OCI-LY7 (cell line): ENCODE measurements at regions not wholly inside any gene's neighbourhood (a gene's known extent, or its start where the extent isn't known, plus 50 kb on each side); places are given as distances from the start of the nearest gene placed in this dataset.
A peak's percentile ranks its signal among the peaks of the same experiment; 100 is the strongest.

Experiments
- BruUV-seq: library from RNA; stranded (reverse); fragments of 400-500 nt; replicated peaks from 2 replicates; lab custom pipeline; 2021; lab: Mats Ljungman, UMichigan
- CTCF ChIA-PET: fragments of 300-600 bp; sonication (Branson Sonifier 250); formaldehyde crosslinking; loops from one replicate; lab custom pipeline; 2022; ENCODE audit warnings: antibody characterized with exemption; ENCODE audit not compliant: unreplicated experiment; lab: Charles Lee
- POLR2A ChIA-PET: fragments of 300-600 bp; sonication (Branson Sonifier 250); formaldehyde crosslinking; loops from one replicate; lab custom pipeline; 2022; ENCODE audit warnings: antibody characterized with exemption; lab: Charles Lee
- DNase-seq: peaks from one replicate; pipeline ENCODE4 v3.0.0-alpha.2; 2015; ENCODE audit warnings: low spot score
- H2AFZ ChIP-seq: fragments of 200-600 bp; sonication (generic), shearing (Covaris generic); 2 replicates; pipeline ENCODE4 v1.6.1; 2014; ENCODE audit warnings: mild to moderate bottlenecking, antibody characterized with exemption, low read length, moderate library complexity
- H3K27ac ChIP-seq: fragments of 200-600 bp; sonication (generic); 2 replicates; pipeline ENCODE4 v1.5.1; 2014; ENCODE audit warnings: mixed run types, low read depth, mild to moderate bottlenecking, moderate library complexity, low read length, inconsistent platforms; ENCODE audit not compliant: poor library complexity, severe bottlenecking
- H3K36me3 ChIP-seq: fragments of 200-600 bp; sonication (generic); 2 replicates; pipeline ENCODE4 v1.6.1; 2014; ENCODE audit warnings: mild to moderate bottlenecking, antibody characterized with exemption, low read length, moderate library complexity, mixed read lengths; ENCODE audit not compliant: insufficient read depth
- H3K4me1 ChIP-seq: fragments of 200-600 bp; sonication (generic); 2 replicates; pipeline ENCODE4 v1.5.1; 2014; ENCODE audit warnings: mild to moderate bottlenecking, low read length; ENCODE audit not compliant: insufficient read depth, poor library complexity, severe bottlenecking
- H3K4me2 ChIP-seq: fragments of 200-600 bp; sonication (generic); 2 replicates; pipeline ENCODE4 v1.6.1; 2014; ENCODE audit warnings: mild to moderate bottlenecking, low read length
- H3K4me3 ChIP-seq: fragments of 200-600 bp; sonication (generic); 2 replicates; pipeline ENCODE4 v1.5.1; 2014; ENCODE audit warnings: mild to moderate bottlenecking, low read depth, low read length; ENCODE audit not compliant: poor library complexity, severe bottlenecking
- H3K79me2 ChIP-seq: fragments of 200-600 bp; sonication (generic); 2 replicates; pipeline ENCODE4 v1.6.1; 2016; ENCODE audit warnings: low read depth, mild to moderate bottlenecking, low read length, moderate library complexity, mixed read lengths; ENCODE audit not compliant: insufficient read depth
- H3K9me2 ChIP-seq: fragments of 200-600 bp; sonication (generic); 2 replicates; pipeline ENCODE4 v1.6.1; 2016; ENCODE audit warnings: mild to moderate bottlenecking, low read length, mixed read lengths; ENCODE audit not compliant: insufficient read depth
- H3K9me3 ChIP-seq: fragments of 200-600 bp; sonication (generic); 2 replicates; pipeline ENCODE4 v1.6.1; 2014; ENCODE audit warnings: mild to moderate bottlenecking, mixed run types, low read length, mixed read lengths
- H4K20me1 ChIP-seq: fragments of 200-600 bp; sonication (generic); 2 replicates; pipeline ENCODE4 v1.6.1; 2014; ENCODE audit warnings: mild to moderate bottlenecking, antibody characterized with exemption, low read length, moderate library complexity, mixed read lengths; ENCODE audit not compliant: insufficient read depth
- EZH2phosphoT487 ChIP-seq: fragments of 200-600 bp; sonication (generic); IDR thresholded peaks from 2 replicates; pipeline ENCODE4 v1.6.1; 2018; ENCODE audit warnings: low read depth, borderline replicate concordance, mild to moderate bottlenecking, mixed run types, antibody characterized with exemption, low read length, moderate library complexity, mixed read lengths
- intact Hi-C: fragments of 100-400 bp; cut with micrococcal nuclease; formaldehyde crosslinking; loops from one replicate; pipeline ENCODE4 v1.10.0; 2022; ENCODE audit not compliant: unreplicated experiment
- TF ChIP-seq, protein P1 (sequence below): fragments of 200-600 bp; sonication (generic); conservative IDR thresholded peaks from 2 replicates; pipeline ENCODE4 v1.5.1; 2014; ENCODE audit warnings: mild to moderate bottlenecking, antibody characterized with exemption, low read length, moderate library complexity, mixed read lengths

DNA sequence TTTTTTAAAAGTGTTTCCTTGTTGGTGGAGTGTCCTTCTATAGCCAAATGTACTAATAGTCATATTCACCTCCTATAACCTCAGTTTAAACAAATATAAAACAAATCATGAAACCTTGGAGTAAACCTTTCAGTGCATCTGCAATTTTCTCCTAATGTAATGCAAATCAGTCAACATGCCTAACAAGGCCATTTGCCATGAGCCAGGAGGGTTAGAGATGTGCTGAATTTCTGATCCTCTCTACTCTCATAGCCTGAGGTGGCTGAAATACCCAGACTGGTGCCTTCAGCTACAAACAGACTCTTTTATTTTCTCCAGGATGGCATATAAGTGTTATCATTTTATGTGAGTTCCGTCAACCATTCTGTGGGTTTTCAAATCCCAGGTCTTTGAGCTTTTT is 908.1 kb downstream of the GALC start:
- H4K20me1 ChIP-seq: no peaks in the 10 kb centered on the region
- intact Hi-C loops: no loop called here
- H3K4me1 ChIP-seq: peaks cover 4% of the 10 kb centered on the region
- ChIA-PET POLR2A (no interaction called here), CTCF (no interaction called here)
- no peaks in the 10 kb centered on the region for H3K36me3 ChIP-seq
- BruUV-seq: no TSS peak
- H2AFZ ChIP-seq: no peak overlapping the region
- H3K79me2 ChIP-seq: no peaks in the 10 kb centered on the region
- no peak overlapping the region for H3K4me3 ChIP-seq
- no peak for DNase-seq
- H3K27ac ChIP-seq: no peak overlapping the region
- no peaks in the 10 kb centered on the region for H3K9me2 ChIP-seq
- no peak overlapping the region for H3K4me2 ChIP-seq
- TF ChIP-seq EZH2phosphoT487: no peak
- TF ChIP-seq, protein P1, sequence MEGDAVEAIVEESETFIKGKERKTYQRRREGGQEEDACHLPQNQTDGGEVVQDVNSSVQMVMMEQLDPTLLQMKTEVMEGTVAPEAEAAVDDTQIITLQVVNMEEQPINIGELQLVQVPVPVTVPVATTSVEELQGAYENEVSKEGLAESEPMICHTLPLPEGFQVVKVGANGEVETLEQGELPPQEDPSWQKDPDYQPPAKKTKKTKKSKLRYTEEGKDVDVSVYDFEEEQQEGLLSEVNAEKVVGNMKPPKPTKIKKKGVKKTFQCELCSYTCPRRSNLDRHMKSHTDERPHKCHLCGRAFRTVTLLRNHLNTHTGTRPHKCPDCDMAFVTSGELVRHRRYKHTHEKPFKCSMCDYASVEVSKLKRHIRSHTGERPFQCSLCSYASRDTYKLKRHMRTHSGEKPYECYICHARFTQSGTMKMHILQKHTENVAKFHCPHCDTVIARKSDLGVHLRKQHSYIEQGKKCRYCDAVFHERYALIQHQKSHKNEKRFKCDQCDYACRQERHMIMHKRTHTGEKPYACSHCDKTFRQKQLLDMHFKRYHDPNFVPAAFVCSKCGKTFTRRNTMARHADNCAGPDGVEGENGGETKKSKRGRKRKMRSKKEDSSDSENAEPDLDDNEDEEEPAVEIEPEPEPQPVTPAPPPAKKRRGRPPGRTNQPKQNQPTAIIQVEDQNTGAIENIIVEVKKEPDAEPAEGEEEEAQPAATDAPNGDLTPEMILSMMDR: no peak
- H3K9me3 ChIP-seq: no peaks in the 10 kb centered on the region

DNA sequence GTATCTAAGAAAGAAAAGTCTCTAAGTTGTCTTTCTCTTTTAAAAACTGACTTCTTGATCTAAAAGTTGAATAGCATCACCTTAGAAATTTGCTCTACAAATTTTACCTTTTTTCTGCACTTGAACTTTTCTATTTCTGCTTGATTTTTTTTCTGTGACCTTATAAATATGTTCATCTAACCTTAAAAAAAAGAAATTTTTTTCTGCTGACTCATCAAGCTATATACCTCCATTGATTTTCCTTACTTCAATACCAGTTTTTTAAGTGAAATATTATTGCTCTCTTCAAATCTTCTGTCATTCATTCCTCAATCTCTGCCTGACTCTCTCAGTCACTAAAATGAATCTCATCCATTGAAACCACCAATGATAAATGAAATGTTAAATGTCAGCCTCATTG is 910.1 kb downstream of the GALC start:
- H4K20me1 ChIP-seq: no peaks in the 10 kb centered on the region
- H3K79me2 ChIP-seq: no peaks in the 10 kb centered on the region
- peaks cover 4% of the 10 kb centered on the region for H3K4me1 ChIP-seq
- no peaks in the 10 kb centered on the region for H3K9me3 ChIP-seq
- ChIA-PET POLR2A (interaction anchor here (0.7 to 1.1 kb wide), 5 partner anchors 9 to 164 kb away, joined by 3 read pairs; no protein-coding TSS in a partner anchor), CTCF (no interaction called here)
- H3K9me2 ChIP-seq: no peaks in the 10 kb centered on the region
- intact Hi-C loops: no loop called here
- peak overlapping the region; percentile 59; the same call in 1 of the 2 replicates for H2AFZ ChIP-seq
- H3K4me2 ChIP-seq: no peak overlapping the region
- TF ChIP-seq, protein P1: no peak
- TF ChIP-seq EZH2phosphoT487: no peak
- DNase-seq: no peak
- no peaks in the 10 kb centered on the region for H3K36me3 ChIP-seq
- no peak overlapping the region for H3K27ac ChIP-seq
- no TSS peak for BruUV-seq
- no peak overlapping the region for H3K4me3 ChIP-seq

DNA sequence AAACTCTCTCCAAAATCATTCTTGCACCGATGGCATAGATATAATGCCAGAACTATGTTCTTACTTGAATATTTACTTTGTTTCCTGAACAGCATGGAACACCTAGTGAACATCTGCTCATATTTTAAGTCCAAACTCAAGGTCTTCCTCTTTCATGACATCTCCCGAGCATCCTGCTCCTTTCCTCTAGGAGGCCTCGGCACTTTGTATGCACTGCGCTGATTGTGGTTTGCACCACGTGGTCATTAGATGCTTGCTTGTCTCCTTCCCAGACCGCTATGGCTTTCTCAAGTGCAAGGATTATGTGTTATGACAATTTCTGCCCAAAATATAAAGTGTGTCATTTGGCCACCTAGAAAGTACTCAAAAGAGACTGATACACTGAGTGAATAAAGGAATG is 912.0 kb downstream of the GALC start:
- intact Hi-C loops: no loop called here
- no peaks in the 10 kb centered on the region for H4K20me1 ChIP-seq
- H2AFZ ChIP-seq: no peak overlapping the region
- BruUV-seq: no TSS peak
- no peaks in the 10 kb centered on the region for H3K79me2 ChIP-seq
- DNase-seq: no peak
- no peak overlapping the region for H3K4me3 ChIP-seq
- H3K36me3 ChIP-seq: no peaks in the 10 kb centered on the region
- no peak overlapping the region for H3K4me2 ChIP-seq
- H3K9me2 ChIP-seq: no peaks in the 10 kb centered on the region
- H3K4me1 ChIP-seq: peaks cover 4% of the 10 kb centered on the region
- TF ChIP-seq, protein P1: no peak
- no peak for TF ChIP-seq EZH2phosphoT487
- POLR2A ChIA-PET: interaction anchor here (0.9 to 3.9 kb wide), 3 partner anchors 10 to 166 kb away, joined by 3 to 14 read pairs (median 4); no protein-coding TSS in a partner anchor
- H3K27ac ChIP-seq: no peak overlapping the region
- no peaks in the 10 kb centered on the region for H3K9me3 ChIP-seq
- CTCF ChIA-PET: no interaction called here
